ENCODE measurements at regions not wholly inside any gene's neighbourhood (a gene's known extent, or its start where the extent isn't known, plus 50 kb on each side); places are given as distances from the start of the nearest gene placed in this dataset.

GRCh38 chr2:41949883-41950665 lies 97.7 kb upstream of the PKDCC start:
- 62% methylated on average over 4 of the region's 4 CpGs for WGBS (ENCODE audit: missing lambda C conversion rate)
- FAIRE-seq: no peak
- TF ChIP-seq ELK1 (IDR thresholded peaks at IDR 0.05; ENCODE audit: low read depth, low read length) (no peak), MAX (IDR thresholded peaks at IDR 0.05) (no peak)
- POLR2A ChIA-PET: no interaction called here
- Histone ChIP-seq H3K4me1 (peaks cover 4% of the 10 kb centered on the region; the same call in 2 of the 3 replicates), H3K9me3 (no peaks in the 10 kb centered on the region), H3K4me2 (no peak overlapping the region), H3K27ac (peak overlapping the region in 1 of 2 experiments; percentile 45; a peak in 2 of 6 replicates), H3K4me3 (no peak overlapping the region)
- no peak for DNase-seq (ENCODE audit: low read depth in 1 of 2, low spot score in 1 of 2)
- ATAC-seq: no peak
- CTCF ChIA-PET: interaction anchor here (0.7 to 1.1 kb wide), 2 partner anchors 86 to 136 kb away, joined by 3 to 6 read pairs; no protein-coding TSS in a partner anchor

- Histone ChIP-seq H3K4me3 (no peak overlapping the region), H3K4me1 (peaks cover 9% of the 10 kb centered on the region; the same call in 2 of the 3 replicates), H3K4me2 (no peak overlapping the region), H3K27ac (peak overlapping the region in 1 of 2 experiments; percentile 19; a peak in 1 of 6 replicates), H3K9me3 (no peaks in the 10 kb centered on the region)
- POLR2A ChIA-PET: no interaction called here
- 100% methylated on average over 1 of the region's 1 CpG for WGBS (ENCODE audit: missing lambda C conversion rate)
- TF ChIP-seq HMGXB4 (CRISPR knock-in tag; IDR thresholded peaks at IDR 0.05; ENCODE audit: borderline replicate concordance) (no peak), POLR2AphosphoS2 (conservative IDR thresholded peaks at IDR 0.05; ENCODE audit: low read length) (no peak), KDM5A (IDR thresholded peaks at IDR 0.05) (no peak), BHLHE40 (IDR thresholded peaks at IDR 0.05; ENCODE audit: low read depth, low read length) (no peak)
- no peak for ATAC-seq
- CTCF ChIA-PET: interaction anchor here (0.7 to 1.1 kb wide), 2 partner anchors 86 to 136 kb away, joined by 3 to 6 read pairs; no protein-coding TSS in a partner anchor
- DNase-seq (ENCODE audit: low read depth in 1 of 2, low spot score in 1 of 2): no peak
- FAIRE-seq: no peak
These were observed 97.2 kb upstream of the PKDCC start for GRCh38 chr2:41950666-41950960.

GRCh38 chr2:41954304-41955291 lies 93.2 kb upstream of the PKDCC start:
- WGBS (ENCODE audit: missing lambda C conversion rate): 83% methylated on average over 16 of the region's 16 CpGs
- TF ChIP-seq REST (IDR thresholded peaks at IDR 0.05): no peak
- TF ChIP-seq HDAC2 (IDR thresholded peaks at IDR 0.05): no peak
- no peak for TF ChIP-seq FOXS1 (CRISPR knock-in tag; IDR thresholded peaks at IDR 0.05)
- no peak for TF ChIP-seq RNF2 (IDR thresholded peaks at IDR 0.05; ENCODE audit: borderline replicate concordance, low read depth)
- TF ChIP-seq FOSB (CRISPR knock-in tag; IDR thresholded peaks at IDR 0.05): no peak
- no peak for TF ChIP-seq ESRRA (IDR thresholded peaks at IDR 0.05; ENCODE audit: borderline replicate concordance, low read length)
- no peak for TF ChIP-seq EP300 (IDR thresholded peaks at IDR 0.05)
- H3K9me3 ChIP-seq: no peaks in the 10 kb centered on the region
- H3K4me1 ChIP-seq: peaks cover 23% of the 10 kb centered on the region
- DNase-seq (ENCODE audit: low read depth in 1 of 2, low spot score in 1 of 2) (no peak), FAIRE-seq (no peak), ATAC-seq (peak; percentile 30 to 60; a peak in 3 of 6 replicates)
- H3K27ac ChIP-seq: peak overlapping the region in 1 of 2 experiments; percentile 66; a peak in 3 of 6 replicates
- H3K4me3 ChIP-seq: no peak overlapping the region
- ChIA-PET POLR2A (no interaction called here), CTCF (interaction anchor here (0.6 to 2.2 kb wide), 7 partner anchors 10 to 212 kb away, joined by 3 to 8 read pairs (median 3); no protein-coding TSS in a partner anchor)
- H3K4me2 ChIP-seq: no peak overlapping the region

Measured in A549 (cell line).